ENCODE measurements at regions not wholly inside any gene's neighbourhood (a gene's known extent, or its start where the extent isn't known, plus 50 kb on each side); places are given as distances from the start of the nearest gene placed in this dataset.

DNA sequence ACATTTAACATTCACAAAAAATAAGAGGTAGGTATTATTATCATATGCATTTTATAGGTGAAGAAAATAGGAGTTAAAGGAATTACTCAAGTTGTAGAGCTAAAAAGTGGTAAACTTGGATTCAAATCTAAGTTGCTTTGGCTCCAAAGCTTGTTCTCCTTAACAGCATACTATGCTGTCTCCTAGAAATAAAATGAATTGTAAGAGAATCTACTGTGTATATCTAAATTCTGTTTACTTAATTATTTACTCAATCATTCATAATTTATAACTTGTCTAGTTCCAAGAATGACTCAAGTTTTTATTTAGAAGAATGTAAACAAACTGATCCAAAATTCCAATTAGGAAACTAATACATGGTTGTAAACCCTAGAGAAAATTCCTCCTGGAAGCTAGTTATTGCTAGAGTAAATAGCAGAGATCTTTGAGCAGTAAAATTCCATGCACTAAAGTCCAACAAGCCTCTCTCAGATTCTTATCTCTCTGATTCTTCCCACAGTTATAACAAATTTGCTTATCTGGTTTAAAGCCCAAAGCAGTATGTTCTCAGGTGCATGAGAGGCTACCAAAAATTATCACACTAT is 132.5 kb upstream of the DPT start (continued):
- TF ChIP-seq, protein P1, sequence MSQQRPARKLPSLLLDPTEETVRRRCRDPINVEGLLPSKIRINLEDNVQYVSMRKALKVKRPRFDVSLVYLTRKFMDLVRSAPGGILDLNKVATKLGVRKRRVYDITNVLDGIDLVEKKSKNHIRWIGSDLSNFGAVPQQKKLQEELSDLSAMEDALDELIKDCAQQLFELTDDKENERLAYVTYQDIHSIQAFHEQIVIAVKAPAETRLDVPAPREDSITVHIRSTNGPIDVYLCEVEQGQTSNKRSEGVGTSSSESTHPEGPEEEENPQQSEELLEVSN (IDR thresholded peaks at IDR 0.05; ENCODE audit: borderline replicate concordance, low read depth): no peak
- TF ChIP-seq TP53 (CRISPR knock-in tag; IDR thresholded peaks at IDR 0.05) (no peak), GATA3 (IDR thresholded peaks at IDR 0.05; ENCODE audit: borderline replicate concordance) (peak; percentile 94), SREBF2 (IDR thresholded peaks at IDR 0.05) (no peak), JUNB (IDR thresholded peaks at IDR 0.05) (peak; percentile 51), RAD21 (conservative IDR thresholded peaks at IDR 0.05 in 1 of 2, IDR thresholded peaks at IDR 0.05 in 1 of 2) (peak in 1 of 2 experiments; percentile 36; a peak in 2 of 5 replicates), RNF2 (IDR thresholded peaks at IDR 0.05; ENCODE audit: borderline replicate concordance, low read depth) (no peak), SMC3 (IDR thresholded peaks at IDR 0.05) (peak; percentile 30; the same call in 2 of the 3 replicates), JUN (IDR thresholded peaks at IDR 0.05) (no peak), MAZ (IDR thresholded peaks at IDR 0.05; ENCODE audit: borderline replicate concordance, low read depth, low read length) (no peak), RARB (CRISPR knock-in tag; IDR thresholded peaks at IDR 0.05) (no peak)
- TF ChIP-seq, protein P2, sequence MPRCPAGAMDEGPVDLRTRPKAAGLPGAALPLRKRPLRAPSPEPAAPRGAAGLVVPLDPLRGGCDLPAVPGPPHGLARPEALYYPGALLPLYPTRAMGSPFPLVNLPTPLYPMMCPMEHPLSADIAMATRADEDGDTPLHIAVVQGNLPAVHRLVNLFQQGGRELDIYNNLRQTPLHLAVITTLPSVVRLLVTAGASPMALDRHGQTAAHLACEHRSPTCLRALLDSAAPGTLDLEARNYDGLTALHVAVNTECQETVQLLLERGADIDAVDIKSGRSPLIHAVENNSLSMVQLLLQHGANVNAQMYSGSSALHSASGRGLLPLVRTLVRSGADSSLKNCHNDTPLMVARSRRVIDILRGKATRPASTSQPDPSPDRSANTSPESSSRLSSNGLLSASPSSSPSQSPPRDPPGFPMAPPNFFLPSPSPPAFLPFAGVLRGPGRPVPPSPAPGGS (IDR thresholded peaks at IDR 0.05): no peak

DNA sequence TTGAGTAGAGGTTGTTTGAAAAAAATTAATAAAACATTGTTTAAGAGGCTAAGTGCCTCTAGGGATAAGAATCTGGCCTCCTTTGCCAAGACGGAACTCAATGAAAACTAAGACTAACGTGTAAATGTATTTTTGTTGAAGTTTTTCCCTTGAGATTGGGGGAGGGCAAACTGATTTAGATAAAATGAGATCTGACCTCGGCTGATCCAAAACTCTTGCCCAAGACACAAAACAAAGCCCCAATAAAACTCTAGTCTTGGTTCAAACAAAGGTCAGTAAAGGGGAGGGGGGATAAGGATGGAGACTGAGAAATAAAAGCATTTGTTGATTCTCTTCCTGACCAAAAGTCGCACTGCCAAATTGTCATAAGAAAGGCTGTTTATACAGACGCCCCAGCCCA is 134.8 kb upstream of the DPT start:
- FAIRE-seq (no peak), DNase-seq (ENCODE audit: low read depth in 1 of 2, low spot score in 1 of 2) (peak in 1 of 2 experiments; percentile 68), ATAC-seq (peak; percentile 45 to 52; a peak in 4 of 6 replicates)
- Histone ChIP-seq H3K4me3 (no peak overlapping the region), H3K27ac (peak overlapping the region; percentile 50 to 54; a peak in 5 of 6 replicates), H3K9me3 (no peaks in the 10 kb centered on the region), H3K4me2 (peak overlapping the region; percentile 38), H3K4me1 (peaks cover 55% of the 10 kb centered on the region)
- ChIA-PET POLR2A (interaction anchor here (1.4 kb wide), 1 partner anchor 246 kb away, joined by 3 read pairs; no protein-coding TSS in a partner anchor), CTCF (no interaction called here)
- TF ChIP-seq, protein P3, sequence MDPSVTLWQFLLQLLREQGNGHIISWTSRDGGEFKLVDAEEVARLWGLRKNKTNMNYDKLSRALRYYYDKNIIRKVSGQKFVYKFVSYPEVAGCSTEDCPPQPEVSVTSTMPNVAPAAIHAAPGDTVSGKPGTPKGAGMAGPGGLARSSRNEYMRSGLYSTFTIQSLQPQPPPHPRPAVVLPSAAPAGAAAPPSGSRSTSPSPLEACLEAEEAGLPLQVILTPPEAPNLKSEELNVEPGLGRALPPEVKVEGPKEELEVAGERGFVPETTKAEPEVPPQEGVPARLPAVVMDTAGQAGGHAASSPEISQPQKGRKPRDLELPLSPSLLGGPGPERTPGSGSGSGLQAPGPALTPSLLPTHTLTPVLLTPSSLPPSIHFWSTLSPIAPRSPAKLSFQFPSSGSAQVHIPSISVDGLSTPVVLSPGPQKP (IDR thresholded peaks at IDR 0.05; ENCODE audit: low read depth, low read length): no peak
- TF ChIP-seq ZSCAN20 (CRISPR knock-in tag; IDR thresholded peaks at IDR 0.05) (no peak), JUN (IDR thresholded peaks at IDR 0.05) (0 out of 5 replicates have a peak, but pooled peaks of 1 of the 2 experiments have one; percentile 35), CBX2 (IDR thresholded peaks at IDR 0.05; ENCODE audit: borderline replicate concordance, low read depth) (no peak), GATA3 (IDR thresholded peaks at IDR 0.05; ENCODE audit: borderline replicate concordance) (peak; percentile 78), FOSB (CRISPR knock-in tag; IDR thresholded peaks at IDR 0.05) (no peak), CEBPB (IDR thresholded peaks at IDR 0.05) (peak in 1 of 2 experiments; percentile 70; a peak in 2 of 4 replicates), SMC3 (IDR thresholded peaks at IDR 0.05) (0 out of 3 replicates have a peak, but pooled peaks have one; percentile 23), JUNB (IDR thresholded peaks at IDR 0.05) (0 out of 2 replicates have a peak, but pooled peaks have one; percentile 20), EP300 (IDR thresholded peaks at IDR 0.05) (peak; percentile 36 to 47; a peak in 2 of 5 replicates)
- TF ChIP-seq, protein P2 (IDR thresholded peaks at IDR 0.05): 0 out of 3 replicates have a peak, but pooled peaks have one; percentile 33
- 28% methylated on average over 5 of the region's 5 CpGs for WGBS (ENCODE audit: missing lambda C conversion rate)

DNA sequence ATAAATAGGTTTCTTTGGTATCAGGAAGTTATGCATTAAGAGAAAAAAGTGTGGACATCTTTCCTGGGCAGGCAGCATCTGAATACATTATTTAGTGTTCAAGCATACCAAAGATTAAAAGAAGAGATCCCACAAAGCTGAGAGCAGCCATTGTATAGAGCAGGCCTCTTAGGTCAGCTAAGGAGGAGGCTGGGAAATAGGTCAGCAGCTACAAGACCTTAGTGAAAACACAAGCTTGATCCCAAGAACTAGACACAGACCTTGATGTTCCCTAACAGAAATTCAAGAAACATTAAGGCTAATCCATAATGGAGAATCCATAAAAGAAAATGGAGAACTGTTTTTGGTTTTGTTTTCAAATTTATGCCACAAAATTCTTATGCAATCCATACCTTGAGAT is 135.3 kb upstream of the DPT start:
- DNase-seq (ENCODE audit: low read depth in 1 of 2, low spot score in 1 of 2) (no peak), FAIRE-seq (no peak), ATAC-seq (peak in 1 of 2 experiments; percentile 45; a peak in 3 of 6 replicates)
- ChIA-PET POLR2A (interaction anchor here (1.4 kb wide), 1 partner anchor 246 kb away, joined by 3 read pairs; no protein-coding TSS in a partner anchor), CTCF (no interaction called here)
- peak overlapping the region; percentile 50 to 54; a peak in 5 of 6 replicates for H3K27ac ChIP-seq
- H3K4me1 ChIP-seq: peaks cover 55% of the 10 kb centered on the region
- no peak overlapping the region for H3K4me3 ChIP-seq
- H3K4me2 ChIP-seq: peak overlapping the region; percentile 38
- no peaks in the 10 kb centered on the region for H3K9me3 ChIP-seq
- TF ChIP-seq TFCP2L1 (CRISPR knock-in tag; IDR thresholded peaks at IDR 0.05) (no peak), ZFP36 (IDR thresholded peaks at IDR 0.05; ENCODE audit: borderline replicate concordance, partially characterized antibody) (no peak), KDM5A (IDR thresholded peaks at IDR 0.05) (no peak), FOXS1 (CRISPR knock-in tag; IDR thresholded peaks at IDR 0.05) (no peak), SREBF2 (IDR thresholded peaks at IDR 0.05) (no peak), CEBPB (IDR thresholded peaks at IDR 0.05) (no peak), ZC3H11A (IDR thresholded peaks at IDR 0.05) (no peak), KDM1A (IDR thresholded peaks at IDR 0.05; ENCODE audit: low read depth) (no peak), NFE2L2 (conservative IDR thresholded peaks at IDR 0.05; ENCODE audit: low read length) (no peak), CBX8 (IDR thresholded peaks at IDR 0.05) (no peak), SMC3 (IDR thresholded peaks at IDR 0.05) (no peak), RAD21 (conservative IDR thresholded peaks at IDR 0.05 in 1 of 2, IDR thresholded peaks at IDR 0.05 in 1 of 2) (no peak), ZSCAN20 (CRISPR knock-in tag; IDR thresholded peaks at IDR 0.05) (no peak), ESRRA (IDR thresholded peaks at IDR 0.05; ENCODE audit: borderline replicate concordance, low read length) (no peak)
- TF ChIP-seq, protein P2 (IDR thresholded peaks at IDR 0.05): no peak
- TF ChIP-seq, protein P3 (IDR thresholded peaks at IDR 0.05; ENCODE audit: low read depth, low read length): no peak
